Endothelial cell (in vitro differentiated cells): ENCODE measurements at regions not wholly inside any gene's neighbourhood (a gene's known extent, or its start where the extent isn't known, plus 50 kb on each side); places are given as distances from the start of the nearest gene placed in this dataset.

Experiments
- DNase-seq: peaks from one replicate; pipeline ENCODE4 v3.0.0; 2021; ENCODE audit warnings: low spot score
- H3K27ac Mint-ChIP-seq: one replicate; pipeline ENCODE4 v1.8.0; 2021; ENCODE audit warnings: mixed read lengths, inconsistent platforms; ENCODE audit not compliant: unreplicated experiment
- H3K27me3 Mint-ChIP-seq: one replicate; pipeline ENCODE4 v1.8.0; 2021; ENCODE audit warnings: mild to moderate bottlenecking, moderate library complexity, mixed read lengths, inconsistent platforms; ENCODE audit not compliant: unreplicated experiment
- H3K36me3 Mint-ChIP-seq: one replicate; pipeline ENCODE4 v1.8.0; 2021; ENCODE audit warnings: mild to moderate bottlenecking, low read depth, mixed read lengths, inconsistent platforms; ENCODE audit not compliant: unreplicated experiment
- H3K4me1 Mint-ChIP-seq: one replicate; pipeline ENCODE4 v1.8.0; 2021; ENCODE audit warnings: mild to moderate bottlenecking, mixed read lengths, inconsistent platforms; ENCODE audit not compliant: unreplicated experiment
- H3K4me3 Mint-ChIP-seq: one replicate; pipeline ENCODE4 v1.8.0; 2021; ENCODE audit warnings: mild to moderate bottlenecking, mixed read lengths, inconsistent platforms; ENCODE audit not compliant: unreplicated experiment
- H3K9me3 Mint-ChIP-seq: one replicate; pipeline ENCODE4 v1.8.0; 2021; ENCODE audit warnings: mixed read lengths, inconsistent platforms; ENCODE audit not compliant: unreplicated experiment
- CTCF ChIP-seq: fragments of 200-600 bp; sonication (generic); IDR thresholded peaks from one replicate; pipeline ENCODE4 v1.5.0; 2021; ENCODE audit warnings: antibody characterized with exemption; ENCODE audit not compliant: unreplicated experiment

- no peak overlapping the region for H3K27ac Mint-ChIP-seq
- H3K27me3 Mint-ChIP-seq = peaks cover 3% of the 10 kb centered on the region
- no peak for TF ChIP-seq CTCF
- H3K9me3 Mint-ChIP-seq = no peaks in the 10 kb centered on the region
- no peak overlapping the region for H3K4me3 Mint-ChIP-seq
- peaks cover 3% of the 10 kb centered on the region for H3K4me1 Mint-ChIP-seq
- H3K36me3 Mint-ChIP-seq = no peaks in the 10 kb centered on the region
- no peak for DNase-seq
These were observed 882.0 kb upstream of the SLITRK6 start for GRCh38 chr13:86681223-86681622.

- Mint-ChIP-seq H3K27ac (peak overlapping the region; percentile 13), H3K9me3 (no peaks in the 10 kb centered on the region), H3K4me1 (peaks cover 3% of the 10 kb centered on the region), H3K4me3 (no peak overlapping the region), H3K36me3 (no peaks in the 10 kb centered on the region), H3K27me3 (peaks cover 3% of the 10 kb centered on the region)
- DNase-seq = no peak
- no peak for TF ChIP-seq CTCF
These were observed 885.2 kb upstream of the SLITRK6 start for GRCh38 chr13:86684402-86684801.

GRCh38 chr13:86689911-86690310, 890.7 kb upstream of the SLITRK6 start:
- H3K4me1 Mint-ChIP-seq = no peaks in the 10 kb centered on the region
- no peak overlapping the region for H3K4me3 Mint-ChIP-seq
- no peak for DNase-seq
- H3K27me3 Mint-ChIP-seq = no peaks in the 10 kb centered on the region
- no peak overlapping the region for H3K27ac Mint-ChIP-seq
- no peaks in the 10 kb centered on the region for H3K9me3 Mint-ChIP-seq
- H3K36me3 Mint-ChIP-seq = no peaks in the 10 kb centered on the region
- TF ChIP-seq CTCF = no peak

- Mint-ChIP-seq H3K4me3 (no peak overlapping the region), H3K27ac (no peak overlapping the region), H3K9me3 (no peaks in the 10 kb centered on the region), H3K4me1 (no peaks in the 10 kb centered on the region), H3K36me3 (no peaks in the 10 kb centered on the region), H3K27me3 (peaks cover 2% of the 10 kb centered on the region)
- no peak for TF ChIP-seq CTCF
- DNase-seq = no peak
These were observed 893.1 kb upstream of the SLITRK6 start for GRCh38 chr13:86692291-86692690.

GRCh38 chr13:86710013-86710412, 910.8 kb upstream of the SLITRK6 start:
- no peak overlapping the region for H3K27ac Mint-ChIP-seq
- H3K4me3 Mint-ChIP-seq = no peak overlapping the region
- no peaks in the 10 kb centered on the region for H3K27me3 Mint-ChIP-seq
- H3K36me3 Mint-ChIP-seq = no peaks in the 10 kb centered on the region
- DNase-seq = no peak
- H3K4me1 Mint-ChIP-seq = no peaks in the 10 kb centered on the region
- no peak for TF ChIP-seq CTCF
- H3K9me3 Mint-ChIP-seq = no peaks in the 10 kb centered on the region
